ENCODE measurements at regions not wholly inside any gene's neighbourhood (a gene's known extent, or its start where the extent isn't known, plus 50 kb on each side); places are given as distances from the start of the nearest gene placed in this dataset.

DNA sequence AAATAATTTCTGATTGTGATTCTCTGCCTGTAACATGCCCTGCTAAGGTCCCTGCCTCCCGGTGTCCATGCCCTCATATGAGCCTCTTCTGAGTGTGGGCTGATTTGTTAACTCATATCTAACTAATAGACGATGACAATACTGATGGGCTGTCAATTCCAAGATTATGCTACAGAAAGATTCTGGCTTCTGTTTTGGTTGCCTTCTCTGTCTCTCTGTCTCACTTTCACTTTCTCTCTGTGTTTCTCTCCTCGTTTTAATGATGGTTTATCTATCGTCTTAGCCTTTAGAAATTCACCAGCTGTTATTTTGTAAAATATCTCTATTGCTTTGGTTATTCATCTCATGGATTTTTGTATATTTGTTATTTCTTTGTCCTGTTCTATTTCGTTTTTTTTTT is 312.5 kb upstream of the ANXA10 start:
- WGBS, 2 experiments (ENCODE audit: extremely low coverage in 1 of 2, insufficient coverage in 1 of 2, insufficient read length in 1 of 2, insufficient replicate concordance in 2 of 2, low coverage in 1 of 2, low lambda C conversion rate in 2 of 2, missing lambda C conversion rate in 1 of 2) = 86% methylated on average over 5 of the region's 5 CpGs; no CpG with 5 or more reads in 1 of the 2 experiments
- H3K9ac ChIP-seq (replicated peaks in 1 of 4; ENCODE audit: extremely low read depth in 1 of 4, low read depth in 3 of 4, low read length in 3 of 4) = no peak overlapping the region
- H2BK120ac ChIP-seq (replicated peaks; ENCODE audit: low read depth, low read length) = no peak overlapping the region
- H2BK5ac ChIP-seq (ENCODE audit: low read depth, low read length) = no peak overlapping the region
- POLR2A ChIA-PET (ENCODE audit: partially characterized antibody) = no interaction called here
- DNase-seq (ENCODE audit: low read depth in 1 of 2, low spot score in 2 of 2) (no peak), FAIRE-seq (no peak)
- no peak overlapping the region for H3K4ac ChIP-seq (replicated peaks; ENCODE audit: insufficient read length, low read depth, low read length)
- H3K18ac ChIP-seq (ENCODE audit: extremely low read depth, low read length) = no peak overlapping the region
- no peaks in the 10 kb centered on the region for H3K9me3 ChIP-seq (ENCODE audit: insufficient read depth in 2 of 2, low read depth in 1 of 2, low read length in 1 of 2)
- no peak overlapping the region for H4K91ac ChIP-seq (replicated peaks; ENCODE audit: insufficient read length, low read length)
- H2BK12ac ChIP-seq (ENCODE audit: low read depth, low read length) = no peak overlapping the region
- no peak overlapping the region for H2BK20ac ChIP-seq (ENCODE audit: low read length)
- no peak overlapping the region for H2AK5ac ChIP-seq (ENCODE audit: low read depth, low read length)
- H3K27ac ChIP-seq (ENCODE audit: low read depth, low read length) = no peak overlapping the region
- H2AFZ ChIP-seq (ENCODE audit: low read length) = no peak overlapping the region
- no peaks in the 10 kb centered on the region for H3K79me1 ChIP-seq (ENCODE audit: low read depth, low read length)
- no peak overlapping the region for H3K56ac ChIP-seq (replicated peaks; ENCODE audit: insufficient read length, low read depth, low read length)
- H4K20me1 ChIP-seq (replicated peaks in 1 of 2; ENCODE audit: control insufficient read depth in 1 of 2, insufficient read depth in 2 of 2, low read length in 2 of 2) = no peaks in the 10 kb centered on the region
- H4K5ac ChIP-seq (ENCODE audit: insufficient read length, low read depth, low read length) = no peak overlapping the region
- H3K4me3 ChIP-seq (ENCODE audit: extremely low read depth in 1 of 4, insufficient read depth in 2 of 4, low read depth in 3 of 4, low read length in 4 of 4) = no peak overlapping the region
- TF ChIP-seq USF2 (IDR thresholded peaks at IDR 0.05; ENCODE audit: low read length) = no peak
- no peaks in the 10 kb centered on the region for H3K27me3 ChIP-seq (replicated peaks in 1 of 4; ENCODE audit: control insufficient read depth in 3 of 4, extremely low read depth in 1 of 4, insufficient read depth in 3 of 4, low read length in 3 of 4)
- no peaks in the 10 kb centered on the region for H3K4me1 ChIP-seq (replicated peaks in 1 of 4; ENCODE audit: control insufficient read depth in 3 of 4, insufficient read depth in 4 of 4, low read length in 3 of 4)
- H3K14ac ChIP-seq (ENCODE audit: insufficient read length) = no peak overlapping the region
- no peak overlapping the region for H3K23ac ChIP-seq (ENCODE audit: insufficient read length)
- no peaks in the 10 kb centered on the region for H3K36me3 ChIP-seq (ENCODE audit: control insufficient read depth in 2 of 4, insufficient read depth in 4 of 4, low read length in 3 of 4)
- H3K4me2 ChIP-seq (ENCODE audit: insufficient read depth in 1 of 2, low read depth in 2 of 2, low read length in 2 of 2) = no peak overlapping the region
- CTCF ChIA-PET (ENCODE audit: partially characterized antibody) = no interaction called here
- H3K23me2 ChIP-seq (ENCODE audit: low read depth, low read length) = no peaks in the 10 kb centered on the region; the same call in 1 of the 2 replicates
- H3K79me2 ChIP-seq (ENCODE audit: control insufficient read depth in 1 of 2, insufficient read depth in 2 of 2, low read length in 2 of 2) = no peaks in the 10 kb centered on the region
- H2BK15ac ChIP-seq (ENCODE audit: low read length) = no peak overlapping the region
- no peak overlapping the region for H4K8ac ChIP-seq (ENCODE audit: extremely low read depth, insufficient read depth, low read length)
